Motor neuron (in vitro differentiated cells): ENCODE measurements at regions not wholly inside any gene's neighbourhood (a gene's known extent, or its start where the extent isn't known, plus 50 kb on each side); places are given as distances from the start of the nearest gene placed in this dataset.
A peak's percentile ranks its signal among the peaks of the same experiment; 100 is the strongest.

Experiments used
- ATAC-seq, 8 experiments: fragments of 200-7000 bp; cut with Tn5 transposase; replicated peaks in 6 of 8; 2 replicates each; pipeline ENCODE4 v1.8.0; 2021; ENCODE audit warnings: mild to moderate bottlenecking in 8 of 8, moderate library complexity in 8 of 8
- H3K27ac ChIP-seq, 2 donors: fragments of 250-450 bp; sonication (Bioruptor Pico); 2 replicates each; pipeline ENCODE4 v1.9.0; 2021; ENCODE audit warnings: antibody characterized with exemption in 2 of 2, mild to moderate bottlenecking in 2 of 2, moderate library complexity in 1 of 2
- H3K4me1 ChIP-seq, 2 donors: fragments of 250-450 bp; sonication (Bioruptor Pico); replicated peaks in 1 of 2; 2 replicates each; pipeline ENCODE4 v1.6.1; 2021; ENCODE audit warnings: antibody characterized with exemption in 2 of 2, mild to moderate bottlenecking in 2 of 2, moderate library complexity in 1 of 2
- H3K4me3 ChIP-seq, 5 donors: fragments of 250-450 bp; sonication (Bioruptor Pico); 2 replicates each; pipeline ENCODE4 v1.9.0; 2021; ENCODE audit warnings: antibody characterized with exemption in 5 of 5, mild to moderate bottlenecking in 5 of 5, moderate library complexity in 4 of 5
- WGBS, 10 experiments: fragments of 450-650 bp; shearing (Covaris generic); methylation state at CpG; one replicate each; pipeline ENCODE4 v1.0.0; 2022; 5-methylcytosine and 5-hydroxymethylcytosine counted together
- in situ Hi-C, 9 experiments: fragments of 400-800 bp; cut with MboI; loops; one replicate each; pipeline ENCODE4 v1.15.0; 2021; ENCODE audit warnings: low sequenced_read_pairs in 9 of 9, low pct_unique_long_range_greater_than_20kb in 2 of 9; ENCODE audit not compliant: unreplicated experiment in 9 of 9

GRCh38 chr1:195450794-195451193, 1157.4 kb downstream of the KCNT2 start:
- no peak overlapping the region for H3K27ac ChIP-seq
- ATAC-seq = no peak
- 80 to 100% (median 91%) methylated on average over 1 to 2 of the region's 2 CpGs; no CpG with 5 or more reads in 2 of the 10 experiments for WGBS, 10 experiments
- in situ Hi-C loops = no loop called here
- H3K4me3 ChIP-seq = no peak overlapping the region
- no peaks in the 10 kb centered on the region for H3K4me1 ChIP-seq

GRCh38 chr1:195439661-195440060, 1168.6 kb downstream of the KCNT2 start:
- WGBS, 10 experiments = 20 to 100% (median 97%) methylated on average over 1 to 2 of the region's 2 CpGs; no CpG with 5 or more reads in 4 of the 10 experiments

GRCh38 chr1:195434566-195435203, 1173.6 kb downstream of the KCNT2 start:
- WGBS, 10 experiments = 29 to 98% (median 87%) methylated on average over 1 to 4 of the region's 4 CpGs; no CpG with 5 or more reads in 2 of the 10 experiments
- peak in 7 of 8 experiments; percentile 32 to 78 (median 72) for ATAC-seq
- H3K4me1 ChIP-seq = no peaks in the 10 kb centered on the region
- no peak overlapping the region for H3K27ac ChIP-seq
- in situ Hi-C loops = no loop called here
- no peak overlapping the region for H3K4me3 ChIP-seq

More at GRCh38 chr1:195439661-195440060, 1168.6 kb downstream of the KCNT2 start:
- in situ Hi-C loops = no loop called here
- Histone ChIP-seq H3K27ac (no peak overlapping the region), H3K4me3 (no peak overlapping the region), H3K4me1 (no peaks in the 10 kb centered on the region)
- no peak for ATAC-seq

GRCh38 chr1:195430826-195431225, 1177.4 kb downstream of the KCNT2 start:
- no peak for ATAC-seq
- in situ Hi-C loops = no loop called here
- 69 to 100% (median 100%) methylated on average over 1 of the region's 1 CpG; no CpG with 5 or more reads in 1 of the 10 experiments for WGBS, 10 experiments

GRCh38 chr1:195428927-195429326, 1179.3 kb downstream of the KCNT2 start:
- in situ Hi-C loops = no loop called here
- H3K27ac ChIP-seq = no peak overlapping the region
- 47 to 98% (median 80%) methylated on average over 1 to 4 of the region's 4 CpGs; no CpG with 5 or more reads in 3 of the 10 experiments for WGBS, 10 experiments
- no peak overlapping the region for H3K4me3 ChIP-seq
- ATAC-seq = no peak
- H3K4me1 ChIP-seq = no peaks in the 10 kb centered on the region

More at GRCh38 chr1:195430826-195431225, 1177.4 kb downstream of the KCNT2 start:
- no peak overlapping the region for H3K27ac ChIP-seq
- H3K4me1 ChIP-seq = no peaks in the 10 kb centered on the region
- H3K4me3 ChIP-seq = no peak overlapping the region

GRCh38 chr1:195415584-195415983, 1192.7 kb downstream of the KCNT2 start:
- no peak overlapping the region for H3K4me3 ChIP-seq
- in situ Hi-C loops = no loop called here
- H3K4me1 ChIP-seq = no peaks in the 10 kb centered on the region
- ATAC-seq = peak in 4 of 8 experiments; percentile 45 to 74 (median 54)
- no peak overlapping the region for H3K27ac ChIP-seq
- WGBS, 10 experiments = 63 to 90% (median 80%) methylated on average over 1 of the region's 1 CpG; no CpG with 5 or more reads in 5 of the 10 experiments

GRCh38 chr1:195394567-195394966, 1213.7 kb downstream of the KCNT2 start:
- Histone ChIP-seq H3K4me3 (no peak overlapping the region), H3K27ac (no peak overlapping the region), H3K4me1 (no peaks in the 10 kb centered on the region)
- ATAC-seq = no peak
- 25 to 93% (median 83%) methylated on average over 1 of the region's 1 CpG; no CpG with 5 or more reads in 3 of the 10 experiments for WGBS, 10 experiments
- in situ Hi-C loops = no loop called here

- no peak for ATAC-seq
- H3K4me3 ChIP-seq = no peak overlapping the region
- H3K27ac ChIP-seq = no peak overlapping the region
- peaks cover 0 to 3% of the 10 kb centered on the region in 2 donors for H3K4me1 ChIP-seq
- in situ Hi-C loops = no loop called here
Observed at GRCh38 chr1:195376190-195376589, 1232.0 kb downstream of the KCNT2 start.

GRCh38 chr1:195373856-195374255, 1234.4 kb downstream of the KCNT2 start:
- 0 to 95% (median 75%) methylated on average over 1 to 3 of the region's 3 CpGs; no CpG with 5 or more reads in 1 of the 10 experiments for WGBS, 10 experiments
- no peak overlapping the region for H3K4me3 ChIP-seq
- H3K4me1 ChIP-seq = peaks cover 0 to 3% of the 10 kb centered on the region in 2 donors
- in situ Hi-C loops = no loop called here
- ATAC-seq = peak in 3 of 8 experiments; percentile 17 to 79 (median 21)
- no peak overlapping the region for H3K27ac ChIP-seq

- Histone ChIP-seq H3K27ac (no peak overlapping the region), H3K4me1 (no peaks in the 10 kb centered on the region), H3K4me3 (no peak overlapping the region)
- in situ Hi-C loops = no loop called here
- no peak for ATAC-seq
- WGBS, 10 experiments = 51 to 94% (median 84%) methylated on average over 3 to 8 of the region's 8 CpGs
Observed at GRCh38 chr1:195345149-195345548, 1263.1 kb downstream of the KCNT2 start.

GRCh38 chr1:195337646-195338045, 1270.6 kb downstream of the KCNT2 start:
- H3K4me3 ChIP-seq = no peak overlapping the region
- no peak for ATAC-seq
- no peak overlapping the region for H3K27ac ChIP-seq
- in situ Hi-C loops = no loop called here
- H3K4me1 ChIP-seq = peaks cover 4 to 6% of the 10 kb centered on the region in 2 donors

- in situ Hi-C loops = no loop called here
- 17 to 88% (median 71%) methylated on average over 1 of the region's 1 CpG; no CpG with 5 or more reads in 4 of the 10 experiments for WGBS, 10 experiments
- ATAC-seq = peak; percentile 45 to 90 (median 76)
- no peak overlapping the region for H3K27ac ChIP-seq
- no peak overlapping the region for H3K4me3 ChIP-seq
- peaks cover 4 to 6% of the 10 kb centered on the region in 2 donors for H3K4me1 ChIP-seq
Observed at GRCh38 chr1:195336812-195337211, 1271.4 kb downstream of the KCNT2 start.

- Histone ChIP-seq H3K4me3 (no peak overlapping the region), H3K4me1 (peaks cover 4 to 6% of the 10 kb centered on the region in 2 donors), H3K27ac (no peak overlapping the region)
- ATAC-seq = no peak
- in situ Hi-C loops = no loop called here
- whole genome bisulfite sequencing, 10 experiments = 51 to 100% (median 94%) methylated on average over 2 to 4 of the region's 4 CpGs
Observed at GRCh38 chr1:195335541-195335940, 1272.7 kb downstream of the KCNT2 start.

- WGBS, 10 experiments = 13 to 100% (median 94%) methylated on average over 1 of the region's 1 CpG; no CpG with 5 or more reads in 1 of the 10 experiments
- Histone ChIP-seq H3K4me3 (no peak overlapping the region), H3K27ac (no peak overlapping the region), H3K4me1 (peaks cover 4 to 5% of the 10 kb centered on the region in 2 donors)
- in situ Hi-C loops = no loop called here
- no peak for ATAC-seq
Observed at GRCh38 chr1:195332102-195332501, 1276.1 kb downstream of the KCNT2 start.
